Activated CD8-positive, alpha-beta memory T cell treated with anti-CD3 and anti-CD28 coated beads, Interleukin-2, amount 50 U/mL, for 24 hours (primary cell): ENCODE measurements at regions not wholly inside any gene's neighbourhood (a gene's known extent, or its start where the extent isn't known, plus 50 kb on each side); places are given as distances from the start of the nearest gene placed in this dataset.

Experiments used
- DNase-seq: peaks from one replicate; pipeline ENCODE4 v3.0.0-alpha.2; 2020; ENCODE audit errors: extremely low read depth

- no peak for DNase-seq
These were observed 308.9 kb upstream of the MMS22L start for GRCh38 chr6:97591955-97592354.

DNA sequence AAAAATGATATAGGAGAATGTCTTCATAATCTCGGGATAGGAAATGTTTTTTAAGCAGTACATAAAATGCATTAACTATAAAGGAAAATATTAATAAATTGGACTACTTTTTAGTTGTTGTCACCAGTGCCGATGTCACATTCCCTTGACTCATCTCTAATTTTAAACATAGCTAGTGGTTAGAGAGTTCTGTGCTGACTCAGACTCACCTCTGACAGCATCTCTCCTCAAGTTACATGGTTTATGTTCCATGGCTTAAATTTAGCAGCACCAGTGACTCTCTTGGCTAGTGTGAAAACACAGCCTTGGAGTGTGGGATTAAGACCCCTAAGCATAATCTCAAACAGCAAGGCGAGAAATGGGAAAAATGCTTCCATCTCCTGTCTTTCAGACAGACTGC, 311.8 kb upstream of the MMS22L start:
- DNase-seq: no peak

- no peak for DNase-seq
These were observed 338.1 kb upstream of the MMS22L start for GRCh38 chr6:97621111-97621510.

DNA sequence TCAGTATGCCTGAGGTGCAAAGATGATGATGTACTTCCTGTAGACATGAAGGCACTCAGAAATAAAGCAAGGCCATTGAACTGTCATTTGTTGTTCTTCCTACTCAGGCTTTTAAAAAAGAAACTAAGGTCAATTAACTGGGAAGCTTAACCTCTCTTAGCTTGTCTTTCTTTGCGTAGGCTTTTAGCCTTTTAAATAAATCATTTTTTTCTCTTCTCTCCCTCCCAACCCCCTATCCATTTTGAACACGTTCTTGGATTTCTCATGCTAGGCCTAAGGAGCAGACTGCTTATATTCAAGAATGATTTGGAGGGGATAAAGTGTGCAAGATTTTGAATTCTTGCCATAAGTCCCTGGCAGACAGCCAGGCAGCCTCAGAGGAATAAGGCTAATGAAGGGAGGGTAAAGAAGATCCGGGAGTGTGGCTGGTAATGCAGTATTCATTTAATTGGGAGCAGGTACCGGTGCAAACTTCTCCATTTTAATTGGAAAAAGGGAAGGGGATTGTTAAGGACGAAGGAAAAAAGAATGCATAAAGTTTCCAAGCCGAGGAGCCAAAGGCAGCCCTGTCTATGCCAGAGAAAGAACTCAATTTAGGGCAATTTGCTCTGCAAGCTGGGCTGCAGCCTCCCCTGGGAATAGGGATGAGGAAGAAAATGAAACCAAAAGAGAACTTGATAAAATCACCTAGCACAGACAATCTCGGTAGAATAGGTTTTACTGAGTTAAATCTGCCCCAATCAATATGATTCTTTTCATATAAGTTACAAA, 343.8 kb upstream of the MMS22L start:
- no peak for DNase-seq

DNA sequence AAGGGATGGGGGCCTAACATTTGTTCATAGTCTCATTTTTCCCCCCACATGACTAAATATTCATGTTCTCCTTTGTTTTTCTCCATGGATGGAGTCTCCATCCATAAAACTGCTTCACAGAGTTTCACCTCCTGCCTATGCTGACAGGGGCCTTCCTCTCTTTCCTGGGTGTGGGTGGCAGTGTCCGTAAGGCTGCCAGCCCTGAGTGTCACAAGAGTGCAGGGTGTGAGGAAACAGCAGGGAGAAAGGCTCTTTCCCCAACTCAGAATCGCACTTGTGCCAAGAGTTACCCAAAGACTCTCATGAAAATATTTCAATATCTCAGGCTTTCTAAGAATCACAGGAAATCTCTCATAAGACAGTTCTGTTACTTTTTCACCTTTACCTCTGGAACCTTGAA, 346.2 kb upstream of the MMS22L start:
- no peak for DNase-seq

GRCh38 chr6:97630604-97631003, 347.6 kb upstream of the MMS22L start:
- no peak for DNase-seq

GRCh38 chr6:97632341-97632740, 349.3 kb upstream of the MMS22L start:
- DNase-seq: no peak

GRCh38 chr6:97639702-97640101, 356.7 kb upstream of the MMS22L start:
- no peak for DNase-seq

DNA sequence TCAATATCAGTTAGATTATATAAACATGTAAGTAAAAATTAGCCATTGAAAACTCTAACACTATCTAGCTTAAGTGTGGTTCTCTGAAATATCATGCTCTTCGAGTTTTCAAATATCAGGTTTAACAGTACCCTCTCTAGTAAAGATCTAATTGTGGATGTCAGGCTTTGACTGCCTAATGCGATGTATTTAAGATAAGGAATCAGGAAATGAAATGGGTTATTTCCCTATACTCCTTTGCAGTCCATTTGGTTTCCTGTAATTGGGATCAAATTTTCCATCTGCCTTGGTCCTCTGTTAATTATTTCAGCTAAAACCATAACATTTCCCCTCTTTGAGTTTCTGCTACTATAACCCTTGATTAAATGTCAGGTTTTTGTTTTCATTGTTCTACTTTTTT, 361.3 kb upstream of the MMS22L start:
- no peak for DNase-seq

- no peak for DNase-seq
These were observed 362.7 kb upstream of the MMS22L start for GRCh38 chr6:97645757-97646156.

DNA sequence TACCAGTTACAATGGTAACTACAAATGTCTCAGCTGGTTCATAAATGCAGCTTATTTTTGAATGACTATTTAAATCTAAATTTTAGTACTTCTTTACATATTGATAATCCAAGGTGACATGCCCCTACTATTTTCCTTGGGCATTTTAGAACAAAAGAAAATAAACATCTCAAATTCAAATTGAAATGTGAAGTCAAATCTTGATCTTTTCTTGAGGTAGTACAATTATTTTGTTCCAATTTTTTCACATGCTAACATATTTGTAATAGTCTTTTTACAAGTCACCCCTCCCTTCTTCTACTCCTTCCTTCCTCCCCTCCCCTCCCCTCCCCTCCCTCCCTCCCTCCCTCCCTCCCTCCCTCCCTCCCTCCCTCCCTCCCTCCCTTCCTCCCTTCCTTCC, 370.1 kb upstream of the MMS22L start:
- DNase-seq: no peak

DNA sequence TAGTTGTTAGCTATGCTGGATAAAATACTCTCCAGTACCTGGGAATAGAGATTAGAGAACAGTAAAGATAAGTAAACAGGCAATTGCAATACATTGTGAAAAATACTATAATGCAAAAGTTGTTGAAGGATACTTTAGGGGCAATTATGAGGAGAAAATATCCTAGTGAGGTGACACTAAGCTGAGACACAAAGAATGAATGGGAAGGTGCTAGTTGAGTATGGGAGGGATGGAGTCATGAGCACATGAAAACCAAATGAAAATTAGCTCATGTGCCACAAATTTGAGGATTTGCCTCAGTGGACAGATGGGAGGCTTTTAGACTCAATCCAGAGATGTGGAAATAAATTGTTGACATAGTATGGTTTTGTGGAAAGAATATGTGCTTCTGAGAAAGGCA, 370.5 kb upstream of the MMS22L start:
- no peak for DNase-seq

- DNase-seq: no peak
These were observed 371.7 kb upstream of the MMS22L start for GRCh38 chr6:97654674-97655073.

- DNase-seq: no peak
These were observed 373.2 kb upstream of the MMS22L start for GRCh38 chr6:97656236-97656635.

- no peak for DNase-seq
These were observed 373.8 kb upstream of the MMS22L start for GRCh38 chr6:97656706-97657350.

- no peak for DNase-seq
These were observed 375.1 kb upstream of the MMS22L start for GRCh38 chr6:97658090-97658489.

DNA sequence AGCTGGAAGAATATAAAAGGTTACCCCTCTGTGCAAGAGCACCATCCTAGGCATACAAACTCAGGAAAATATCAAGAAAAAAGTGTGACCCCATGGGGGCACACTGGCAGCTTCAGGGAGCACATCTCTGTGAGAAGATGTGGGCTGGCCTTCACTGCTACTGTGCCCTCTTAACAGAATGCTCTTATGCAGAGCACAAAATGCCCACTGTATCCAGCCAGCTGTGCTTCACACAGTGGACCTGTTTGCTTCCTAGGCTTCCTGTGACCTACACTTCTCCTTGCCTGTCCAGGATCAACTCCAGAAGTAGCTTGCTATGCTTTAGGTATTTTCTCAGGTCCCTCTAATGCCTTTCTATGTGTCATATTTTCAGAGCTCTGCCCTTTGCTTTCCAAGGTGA, 380.2 kb upstream of the MMS22L start:
- no peak for DNase-seq

- DNase-seq: no peak
These were observed 382.4 kb upstream of the MMS22L start for GRCh38 chr6:97665446-97665845.

GRCh38 chr6:97666889-97667288, 383.9 kb upstream of the MMS22L start:
- no peak for DNase-seq

DNA sequence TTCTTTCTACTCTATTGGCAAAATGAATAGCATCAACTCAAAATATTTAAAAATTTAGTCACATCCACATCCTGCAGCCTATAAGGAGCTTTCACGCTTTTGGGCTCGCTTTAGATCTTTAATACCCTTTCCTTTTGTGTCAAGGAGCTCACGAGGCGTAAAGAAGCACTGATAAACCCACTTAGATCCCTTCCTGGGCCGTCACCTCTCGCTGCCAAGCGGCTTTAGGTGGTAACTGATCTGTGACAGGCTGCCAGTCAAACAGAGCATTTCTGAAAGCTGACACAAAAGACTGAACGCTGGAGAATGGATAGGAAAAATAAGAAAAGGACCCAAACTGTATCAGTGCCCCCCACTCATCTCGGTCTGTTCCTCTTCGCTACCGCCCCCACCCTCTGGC, 385.7 kb upstream of the MMS22L start:
- no peak for DNase-seq

- DNase-seq: no peak
These were observed 386.4 kb upstream of the MMS22L start for GRCh38 chr6:97669191-97670031.

GRCh38 chr6:97674802-97675201, 391.8 kb upstream of the MMS22L start:
- no peak for DNase-seq

GRCh38 chr6:97677626-97678025, 394.6 kb upstream of the MMS22L start:
- no peak for DNase-seq
